ENCODE measurements at regions not wholly inside any gene's neighbourhood (a gene's known extent, or its start where the extent isn't known, plus 50 kb on each side); places are given as distances from the start of the nearest gene placed in this dataset.

DNA sequence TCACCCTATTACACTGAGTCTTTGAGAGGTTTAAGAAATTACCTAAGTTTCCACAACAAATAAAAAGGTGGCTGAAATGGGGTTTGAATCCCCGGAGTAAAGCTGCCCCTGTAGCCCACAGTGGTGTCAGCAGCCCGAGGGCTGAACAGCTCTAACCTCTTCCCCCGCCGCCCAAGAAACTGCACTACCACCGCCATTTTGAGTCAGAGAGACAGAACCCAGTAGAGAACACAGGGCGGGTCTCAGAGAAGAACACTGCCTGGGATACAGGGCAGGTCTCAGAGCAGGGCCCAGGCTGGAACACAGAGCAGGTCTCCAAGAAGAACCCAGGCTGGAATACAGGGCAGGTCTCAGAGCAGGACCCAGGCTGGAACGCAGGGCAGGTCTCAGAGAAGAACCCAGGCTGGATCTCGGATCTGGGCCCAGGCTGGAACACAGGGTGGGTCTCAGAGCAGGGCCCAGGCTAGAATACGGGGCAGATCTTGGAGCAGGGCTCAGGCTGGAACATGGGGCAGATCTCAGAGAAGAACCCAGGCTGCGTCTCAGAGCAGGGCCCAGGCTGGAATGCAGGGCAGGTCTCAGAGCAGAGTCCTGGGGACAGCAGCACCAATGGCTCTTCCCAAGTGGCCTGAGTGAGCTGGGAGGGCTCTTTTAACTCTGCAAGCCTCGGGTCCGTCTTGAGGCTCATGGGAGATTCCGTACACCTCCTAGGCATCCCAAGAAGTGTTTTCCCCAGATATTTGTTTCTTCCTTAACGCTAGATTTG is 85.9 kb upstream of the LANCL2 start:
- no peak overlapping the region for H3K27ac Mint-ChIP-seq
- intact Hi-C loops (cut with micrococcal nuclease), result loop anchor here (5.0 to 10.0 kb wide), 2 partner anchors 316 to 803 kb away; no protein-coding TSS in a partner anchor

GRCh38 chr7:55280031-55280454 is 85.1 kb upstream of the LANCL2 start:
- H3K9me3 Mint-ChIP-seq, result no peaks in the 10 kb centered on the region
- no peak overlapping the region for H3K4me3 Mint-ChIP-seq
- H3K4me1 Mint-ChIP-seq (ENCODE audit: low read depth), result no peaks in the 10 kb centered on the region
- no peak overlapping the region for H3K27ac Mint-ChIP-seq
- H3K27me3 Mint-ChIP-seq, result no peaks in the 10 kb centered on the region
- intact Hi-C loops (cut with micrococcal nuclease), result no loop called here
- H3K36me3 Mint-ChIP-seq (ENCODE audit: low read depth), result no peaks in the 10 kb centered on the region

More for the DNA sequence above, 85.9 kb upstream of the LANCL2 start:
- no peak overlapping the region for H3K4me3 Mint-ChIP-seq
- no peaks in the 10 kb centered on the region for H3K4me1 Mint-ChIP-seq (ENCODE audit: low read depth)
- no peaks in the 10 kb centered on the region for H3K9me3 Mint-ChIP-seq
- no peaks in the 10 kb centered on the region for H3K27me3 Mint-ChIP-seq
- H3K36me3 Mint-ChIP-seq (ENCODE audit: low read depth), result no peaks in the 10 kb centered on the region

DNA sequence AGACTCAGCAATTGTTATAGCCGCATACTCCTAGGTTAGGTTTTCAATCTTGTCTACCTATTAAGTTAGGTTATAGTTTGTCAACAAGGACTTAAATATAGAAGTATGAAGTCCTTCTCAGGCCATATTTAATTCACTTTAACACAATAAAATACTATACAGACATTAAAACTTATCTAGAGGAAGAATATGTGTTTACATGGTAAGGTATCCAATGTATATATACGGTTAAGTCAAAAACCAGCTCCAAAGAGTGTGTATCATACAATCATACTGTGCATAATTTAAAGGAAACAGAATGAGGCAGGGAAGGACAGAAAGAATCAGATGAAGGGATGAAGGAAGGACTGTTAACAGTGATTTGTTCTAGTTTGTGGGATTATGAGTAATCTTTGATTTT is 79.5 kb upstream of the LANCL2 start:
- intact Hi-C loops (cut with micrococcal nuclease), result no loop called here
- Mint-ChIP-seq H3K27ac (no peak overlapping the region), H3K36me3 (ENCODE audit: low read depth) (no peaks in the 10 kb centered on the region), H3K4me3 (no peak overlapping the region), H3K4me1 (ENCODE audit: low read depth) (no peaks in the 10 kb centered on the region), H3K9me3 (no peaks in the 10 kb centered on the region), H3K27me3 (peaks cover 1% of the 10 kb centered on the region)

- intact Hi-C loops (cut with micrococcal nuclease), result no loop called here
- Mint-ChIP-seq H3K27ac (no peak overlapping the region), H3K27me3 (peaks cover 1% of the 10 kb centered on the region), H3K9me3 (no peaks in the 10 kb centered on the region), H3K36me3 (ENCODE audit: low read depth) (no peaks in the 10 kb centered on the region), H3K4me1 (ENCODE audit: low read depth) (no peaks in the 10 kb centered on the region), H3K4me3 (no peak overlapping the region)
These were observed 78.5 kb upstream of the LANCL2 start for GRCh38 chr7:55286666-55287065.

- H3K9me3 Mint-ChIP-seq, result no peaks in the 10 kb centered on the region
- intact Hi-C loops (cut with micrococcal nuclease), result no loop called here
- peaks cover 3% of the 10 kb centered on the region for H3K27me3 Mint-ChIP-seq
These were observed 76.9 kb upstream of the LANCL2 start for GRCh38 chr7:55288070-55288824.

GRCh38 chr7:55296070-55296469 is 69.1 kb upstream of the LANCL2 start:
- Mint-ChIP-seq H3K27me3 (peaks cover 8% of the 10 kb centered on the region), H3K4me3 (no peak overlapping the region), H3K4me1 (ENCODE audit: low read depth) (no peaks in the 10 kb centered on the region), H3K9me3 (no peaks in the 10 kb centered on the region), H3K27ac (no peak overlapping the region), H3K36me3 (ENCODE audit: low read depth) (no peaks in the 10 kb centered on the region)
- intact Hi-C loops (cut with micrococcal nuclease), result no loop called here

More at GRCh38 chr7:55288070-55288824, 76.9 kb upstream of the LANCL2 start:
- Mint-ChIP-seq H3K4me1 (ENCODE audit: low read depth) (no peaks in the 10 kb centered on the region), H3K27ac (no peak overlapping the region), H3K36me3 (ENCODE audit: low read depth) (no peaks in the 10 kb centered on the region), H3K4me3 (no peak overlapping the region)

DNA sequence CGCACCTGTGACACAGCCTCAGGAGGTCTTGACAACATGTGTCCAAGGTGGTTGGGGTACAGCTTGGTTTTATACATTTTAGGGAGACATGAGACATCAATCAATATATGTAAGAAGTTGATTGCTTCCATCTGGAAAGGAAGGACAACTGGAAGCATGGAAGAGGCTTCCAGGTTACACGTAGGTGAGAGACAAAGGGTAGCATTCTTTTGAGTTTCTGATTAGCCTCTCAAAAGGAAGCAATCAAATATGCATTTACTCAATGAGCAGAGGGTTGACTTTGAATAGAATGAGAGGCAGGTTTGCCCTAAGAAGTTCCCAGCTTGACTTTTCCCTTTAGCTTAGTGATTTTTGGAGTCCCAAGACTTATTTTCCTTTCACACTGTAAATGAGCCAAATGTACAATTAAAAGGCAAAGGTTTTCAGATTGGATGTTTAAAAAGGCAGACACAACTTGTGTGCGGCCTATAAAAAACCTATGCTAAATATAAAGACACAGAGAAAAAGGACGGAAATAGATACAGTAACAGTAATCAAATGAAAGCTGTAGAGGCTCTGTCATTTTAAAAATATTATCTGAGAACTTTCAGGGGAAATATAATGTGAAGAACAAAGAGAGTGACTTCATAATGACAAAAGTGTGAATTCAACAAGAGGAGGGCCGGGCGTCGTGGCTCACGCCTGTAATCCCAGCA is 65.7 kb upstream of the LANCL2 start:
- intact Hi-C loops (cut with micrococcal nuclease), result no loop called here
- no peaks in the 10 kb centered on the region for H3K9me3 Mint-ChIP-seq
- no peak overlapping the region for H3K27ac Mint-ChIP-seq
- no peaks in the 10 kb centered on the region for H3K4me1 Mint-ChIP-seq (ENCODE audit: low read depth)
- H3K36me3 Mint-ChIP-seq (ENCODE audit: low read depth), result no peaks in the 10 kb centered on the region
- H3K27me3 Mint-ChIP-seq, result peaks cover 5% of the 10 kb centered on the region
- H3K4me3 Mint-ChIP-seq, result no peak overlapping the region

- Mint-ChIP-seq H3K9me3 (no peaks in the 10 kb centered on the region), H3K4me1 (ENCODE audit: low read depth) (no peaks in the 10 kb centered on the region), H3K27ac (no peak overlapping the region), H3K36me3 (ENCODE audit: low read depth) (no peaks in the 10 kb centered on the region), H3K4me3 (no peak overlapping the region), H3K27me3 (peaks cover 5% of the 10 kb centered on the region)
- intact Hi-C loops (cut with micrococcal nuclease), result no loop called here
These were observed 61.9 kb upstream of the LANCL2 start for GRCh38 chr7:55303220-55303619.

GRCh38 chr7:55304018-55304762 is 60.9 kb upstream of the LANCL2 start:
- Mint-ChIP-seq H3K27me3 (peaks cover 5% of the 10 kb centered on the region), H3K4me1 (ENCODE audit: low read depth) (no peaks in the 10 kb centered on the region), H3K9me3 (no peaks in the 10 kb centered on the region), H3K4me3 (no peak overlapping the region), H3K36me3 (ENCODE audit: low read depth) (no peaks in the 10 kb centered on the region), H3K27ac (no peak overlapping the region)
- intact Hi-C loops (cut with micrococcal nuclease), result no loop called here

DNA sequence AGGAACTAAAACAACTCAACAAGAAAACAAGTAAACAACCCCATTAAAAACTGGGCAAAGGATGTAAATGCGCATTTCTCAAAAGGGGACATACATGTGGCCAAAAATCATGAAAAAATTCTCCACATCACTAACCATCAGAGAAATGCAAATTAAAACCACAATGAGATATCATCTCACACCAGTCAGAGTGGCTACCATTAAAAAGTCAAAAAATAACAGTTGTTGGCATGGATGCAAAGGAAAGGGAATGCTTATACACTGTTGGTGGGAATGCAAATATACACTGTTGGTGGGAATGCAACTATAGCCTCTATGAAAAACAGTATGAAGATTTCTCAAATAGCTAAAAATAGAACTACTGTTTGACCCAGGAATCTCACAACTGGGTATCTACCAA is 60.0 kb upstream of the LANCL2 start:
- Mint-ChIP-seq H3K4me3 (no peak overlapping the region), H3K4me1 (ENCODE audit: low read depth) (no peaks in the 10 kb centered on the region), H3K27ac (no peak overlapping the region), H3K27me3 (peaks cover 5% of the 10 kb centered on the region), H3K36me3 (ENCODE audit: low read depth) (no peaks in the 10 kb centered on the region), H3K9me3 (no peaks in the 10 kb centered on the region)
- intact Hi-C loops (cut with micrococcal nuclease), result no loop called here

GRCh38 chr7:55306331-55306730 is 58.8 kb upstream of the LANCL2 start:
- Mint-ChIP-seq H3K9me3 (peaks cover 9% of the 10 kb centered on the region), H3K4me3 (no peak overlapping the region), H3K27me3 (peaks cover 2% of the 10 kb centered on the region), H3K27ac (no peak overlapping the region), H3K36me3 (ENCODE audit: low read depth) (no peaks in the 10 kb centered on the region), H3K4me1 (ENCODE audit: low read depth) (no peaks in the 10 kb centered on the region)
- intact Hi-C loops (cut with micrococcal nuclease), result no loop called here

DNA sequence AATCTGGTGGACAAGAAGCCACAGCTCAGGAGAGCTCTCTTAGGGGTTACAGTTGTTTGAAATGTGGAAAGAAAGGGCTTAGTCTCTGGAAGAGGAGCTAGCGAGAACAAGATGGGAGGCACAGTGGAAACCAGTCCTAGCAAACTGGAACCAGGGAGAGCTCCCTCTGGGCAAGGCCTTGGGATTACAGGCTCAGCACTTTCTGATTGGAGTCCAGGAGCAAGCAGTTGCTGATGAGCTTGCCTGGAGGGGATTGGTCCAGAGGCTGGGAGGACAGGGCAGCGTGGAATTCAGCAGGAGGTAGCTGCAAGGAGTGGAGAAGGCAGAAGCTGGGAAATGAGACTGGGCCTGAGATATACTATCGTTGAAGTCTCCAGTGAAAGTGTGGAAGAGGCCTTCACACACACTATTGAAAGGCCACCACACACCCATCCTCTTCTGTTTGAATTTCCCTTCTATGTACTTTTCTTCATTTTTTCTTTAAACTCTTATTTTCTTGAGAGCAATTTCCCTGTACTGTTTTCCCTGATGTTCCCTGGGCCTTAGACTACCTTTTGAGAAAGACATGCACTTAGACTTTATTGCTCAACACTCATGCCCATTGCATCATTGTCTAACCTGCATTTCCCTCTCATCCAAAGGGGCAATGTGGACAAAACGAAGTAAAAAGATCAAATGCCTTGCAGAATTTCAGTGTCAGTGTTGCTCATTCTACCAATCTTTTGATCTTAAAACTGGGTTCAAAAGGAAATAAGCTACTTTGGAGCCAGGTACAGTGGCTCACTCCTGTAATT is 57.8 kb upstream of the LANCL2 start:
- intact Hi-C loops (cut with micrococcal nuclease), result no loop called here
- no peaks in the 10 kb centered on the region for H3K4me1 Mint-ChIP-seq (ENCODE audit: low read depth)
- peaks cover 2% of the 10 kb centered on the region for H3K27me3 Mint-ChIP-seq
- no peak overlapping the region for H3K4me3 Mint-ChIP-seq
- H3K36me3 Mint-ChIP-seq (ENCODE audit: low read depth), result no peaks in the 10 kb centered on the region
- H3K9me3 Mint-ChIP-seq, result peaks cover 9% of the 10 kb centered on the region
- H3K27ac Mint-ChIP-seq, result no peak overlapping the region
